BE2C (cell line): ENCODE measurements at regions not wholly inside any gene's neighbourhood (a gene's known extent, or its start where the extent isn't known, plus 50 kb on each side); places are given as distances from the start of the nearest gene placed in this dataset.
"Not testable (repeated sequence)": the region's sequence is repeated elsewhere in the genome, so short reads cannot be mapped to it uniquely, and the experiment has no call there.

ENCODE experiments used
- DNase-seq: peaks from one replicate; pipeline ENCODE4 v3.0.0-alpha.2; 2020
- H3K27me3 ChIP-seq: fragments of 250-450 bp; sonication (Bioruptor Pico); 2 replicates; pipeline ENCODE4 v1.5.1; 2020; ENCODE audit warnings: mild to moderate bottlenecking
- H3K36me3 ChIP-seq: fragments of 250-450 bp; sonication (Bioruptor Pico); 2 replicates; pipeline ENCODE4 v1.5.1; 2020; ENCODE audit warnings: mild to moderate bottlenecking
- H3K4me1 ChIP-seq: fragments of 250-450 bp; sonication (Bioruptor Pico); 2 replicates; pipeline ENCODE4 v1.5.1; 2020
- H3K4me3 ChIP-seq: 2 replicates; pipeline ENCODE4 v1.5.1; 2011; ENCODE audit warnings: low read depth, low read length
- H3K9me3 ChIP-seq: fragments of 250-450 bp; sonication (Bioruptor Pico); 2 replicates; pipeline ENCODE4 v1.5.1; 2020
- TF ChIP-seq, protein P1 (sequence below): IDR thresholded peaks from 2 replicates; pipeline ENCODE4 v1.5.1; 2012; ENCODE audit warnings: mild to moderate bottlenecking, low read depth, low read length

DNA sequence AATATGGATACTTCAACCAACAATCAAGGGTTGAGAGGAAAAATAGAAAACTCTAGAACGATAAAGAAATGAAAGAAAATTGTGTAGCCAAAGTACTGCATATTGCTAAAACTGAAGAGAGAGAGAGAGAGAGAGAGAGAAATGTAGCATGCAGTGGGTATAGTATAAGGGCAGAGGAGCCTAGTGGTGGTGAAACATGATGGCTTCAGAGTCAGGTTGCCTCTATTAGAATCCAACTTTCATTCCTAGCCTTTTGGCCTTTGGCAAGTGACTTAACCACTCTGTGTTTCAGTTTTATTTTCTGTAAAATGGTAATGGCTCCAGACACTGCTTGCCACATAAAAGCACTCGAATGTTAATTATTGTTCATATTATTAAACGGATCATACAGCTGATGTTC lies 71.2 kb upstream of the NAF1 start:
- TF ChIP-seq, protein P1, sequence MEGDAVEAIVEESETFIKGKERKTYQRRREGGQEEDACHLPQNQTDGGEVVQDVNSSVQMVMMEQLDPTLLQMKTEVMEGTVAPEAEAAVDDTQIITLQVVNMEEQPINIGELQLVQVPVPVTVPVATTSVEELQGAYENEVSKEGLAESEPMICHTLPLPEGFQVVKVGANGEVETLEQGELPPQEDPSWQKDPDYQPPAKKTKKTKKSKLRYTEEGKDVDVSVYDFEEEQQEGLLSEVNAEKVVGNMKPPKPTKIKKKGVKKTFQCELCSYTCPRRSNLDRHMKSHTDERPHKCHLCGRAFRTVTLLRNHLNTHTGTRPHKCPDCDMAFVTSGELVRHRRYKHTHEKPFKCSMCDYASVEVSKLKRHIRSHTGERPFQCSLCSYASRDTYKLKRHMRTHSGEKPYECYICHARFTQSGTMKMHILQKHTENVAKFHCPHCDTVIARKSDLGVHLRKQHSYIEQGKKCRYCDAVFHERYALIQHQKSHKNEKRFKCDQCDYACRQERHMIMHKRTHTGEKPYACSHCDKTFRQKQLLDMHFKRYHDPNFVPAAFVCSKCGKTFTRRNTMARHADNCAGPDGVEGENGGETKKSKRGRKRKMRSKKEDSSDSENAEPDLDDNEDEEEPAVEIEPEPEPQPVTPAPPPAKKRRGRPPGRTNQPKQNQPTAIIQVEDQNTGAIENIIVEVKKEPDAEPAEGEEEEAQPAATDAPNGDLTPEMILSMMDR, result no peak
- Histone ChIP-seq H3K4me3 (no peak overlapping the region), H3K4me1 (no peaks in the 10 kb centered on the region), H3K9me3 (no peaks in the 10 kb centered on the region), H3K27me3 (no peaks in the 10 kb centered on the region), H3K36me3 (no peaks in the 10 kb centered on the region)
- no peak for DNase-seq

DNA sequence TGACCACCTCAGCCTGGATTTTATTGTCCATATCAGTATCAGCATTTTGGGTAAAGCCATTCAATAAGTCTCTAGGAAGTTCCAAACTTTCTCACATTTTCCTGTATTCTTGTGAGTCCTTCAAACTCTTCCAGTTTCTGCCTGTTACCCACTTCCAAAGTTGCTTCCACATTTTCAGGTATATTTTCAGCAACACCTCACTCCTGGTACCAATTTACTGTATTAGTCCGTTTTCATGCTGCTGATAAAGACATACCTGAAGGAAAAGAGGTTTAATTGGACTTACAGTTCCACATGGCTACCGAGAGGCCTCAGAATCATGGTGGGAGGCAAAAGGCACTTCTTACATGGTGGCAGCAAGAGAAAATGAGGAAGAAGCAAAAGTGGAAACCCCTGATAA lies 69.7 kb upstream of the NAF1 start:
- not testable (repeated sequence) for H3K27me3 ChIP-seq, H3K9me3 ChIP-seq, H3K4me1 ChIP-seq

DNA sequence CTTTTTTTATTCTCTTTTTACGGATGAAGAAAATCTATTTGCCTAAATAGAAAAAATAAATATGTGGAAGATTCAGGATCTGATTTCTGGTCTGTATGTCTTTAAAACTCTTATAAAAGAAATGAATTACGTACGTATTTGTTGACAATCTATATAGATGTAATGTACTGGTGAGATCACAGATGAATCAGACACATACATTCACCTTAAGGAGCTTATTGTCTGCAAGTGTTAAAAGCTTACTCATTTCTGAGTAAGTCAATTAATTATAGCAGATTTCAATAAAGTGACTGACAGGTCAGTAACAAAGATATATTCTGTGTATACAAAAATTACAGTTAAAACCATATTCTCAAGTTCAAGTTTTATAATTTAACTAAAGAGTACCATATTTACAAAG lies 66.6 kb upstream of the NAF1 start:
- no peak overlapping the region for H3K4me3 ChIP-seq
- TF ChIP-seq, protein P1, result no peak
- H3K36me3 ChIP-seq, result no peaks in the 10 kb centered on the region
- DNase-seq, result no peak
- H3K27me3 ChIP-seq, result no peaks in the 10 kb centered on the region
- H3K9me3 ChIP-seq, result no peaks in the 10 kb centered on the region
- H3K4me1 ChIP-seq, result no peaks in the 10 kb centered on the region

More for the DNA sequence above, 69.7 kb upstream of the NAF1 start:
- H3K4me3 ChIP-seq, DNase-seq, H3K36me3 ChIP-seq: not testable (repeated sequence)

DNA sequence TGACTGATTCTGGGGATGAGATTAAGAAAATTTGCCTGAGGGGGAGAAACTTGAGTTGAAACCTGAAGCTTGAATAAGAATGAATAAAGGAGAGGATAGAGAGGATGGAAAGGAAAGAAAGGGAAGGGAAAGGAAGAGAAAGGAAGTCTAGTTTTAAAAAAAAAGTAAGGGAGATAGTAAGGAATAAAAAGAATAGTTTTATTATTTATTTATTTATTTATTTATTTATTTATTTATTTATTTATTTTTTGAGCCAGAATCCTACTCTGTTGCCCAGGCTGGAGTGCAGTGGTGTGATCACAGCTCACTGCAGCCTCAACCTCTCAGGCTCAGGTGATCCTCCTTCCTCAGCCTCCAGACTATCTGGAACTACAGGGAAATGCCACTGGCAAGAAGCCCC lies 62.0 kb upstream of the NAF1 start:
- Histone ChIP-seq H3K9me3 (no peaks in the 10 kb centered on the region), H3K36me3 (no peaks in the 10 kb centered on the region), H3K4me1 (no peaks in the 10 kb centered on the region), H3K4me3 (no peak overlapping the region), H3K27me3 (no peaks in the 10 kb centered on the region)
- TF ChIP-seq, protein P1, result no peak
- no peak for DNase-seq

DNA sequence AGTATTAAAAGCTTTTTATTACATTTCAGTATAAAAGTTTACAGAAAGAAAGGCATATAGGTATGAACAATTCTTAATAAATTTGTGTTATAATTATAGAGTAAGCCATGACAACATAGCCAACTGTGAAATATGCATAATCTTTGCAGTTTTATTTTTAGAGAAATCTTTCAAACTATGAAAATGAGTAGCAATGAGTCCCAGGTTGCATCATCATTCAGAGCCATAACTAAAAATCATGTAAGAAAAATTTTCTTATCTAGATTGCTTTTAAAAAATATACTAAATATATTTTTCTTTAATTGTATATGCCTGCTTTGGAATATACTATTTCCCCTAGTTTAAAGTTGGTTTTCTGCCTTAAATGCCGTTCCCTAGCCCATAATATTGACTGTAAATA lies 54.8 kb upstream of the NAF1 start:
- Histone ChIP-seq H3K9me3 (no peaks in the 10 kb centered on the region), H3K27me3 (no peaks in the 10 kb centered on the region), H3K4me3 (no peak overlapping the region), H3K4me1 (no peaks in the 10 kb centered on the region), H3K36me3 (no peaks in the 10 kb centered on the region)
- TF ChIP-seq, protein P1, result no peak
- no peak for DNase-seq

DNA sequence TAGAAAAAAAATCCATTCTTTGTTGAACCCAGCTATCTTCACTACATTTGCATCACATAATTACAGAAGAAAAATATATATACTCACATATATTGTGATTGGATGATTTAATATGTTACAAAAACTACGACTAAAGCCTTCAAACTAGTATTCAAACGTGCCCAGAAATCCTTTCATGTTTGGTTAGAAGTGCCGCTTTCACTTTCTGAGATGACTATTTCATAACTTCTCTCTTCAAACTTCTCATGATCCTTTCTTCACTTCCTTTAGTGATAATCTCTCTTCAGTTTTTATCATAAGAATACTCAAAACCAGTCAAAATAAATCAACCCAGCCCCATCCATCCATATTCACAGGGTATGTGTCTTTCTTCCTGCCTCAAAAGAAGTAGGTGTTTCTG lies 50.8 kb upstream of the NAF1 start:
- H3K9me3 ChIP-seq, result no peaks in the 10 kb centered on the region
- no peaks in the 10 kb centered on the region for H3K36me3 ChIP-seq
- no peaks in the 10 kb centered on the region for H3K27me3 ChIP-seq
- H3K4me1 ChIP-seq, result no peaks in the 10 kb centered on the region
- TF ChIP-seq, protein P1, result no peak
- DNase-seq, result no peak
- H3K4me3 ChIP-seq, result no peak overlapping the region
